Cardiac septum (tissue), 1 donor: ENCODE measurements at regions not wholly inside any gene's neighbourhood (a gene's known extent, or its start where the extent isn't known, plus 50 kb on each side); places are given as distances from the start of the nearest gene placed in this dataset.
A peak's percentile ranks its signal among the peaks of the same experiment; 100 is the strongest.
"Not testable (repeated sequence)": the region's sequence is repeated elsewhere in the genome, so short reads cannot be mapped to it uniquely, and the experiment has no call there.

Experiments used
- DNase-seq: peaks from one replicate; pipeline ENCODE4 v3.0.0-alpha.2; 2020; ENCODE audit warnings: low spot score
- intact Hi-C: fragments of 100-400 bp; cut with DNase I; formaldehyde crosslinking; loops from one replicate; pipeline ENCODE4 v1.14.0; 2022
- donor health status: DM: no; HTN: no; CAD: no.

- no peak for DNase-seq
- intact Hi-C loops, result no loop called here
Measured at GRCh38 chr6:66128243-66128642, 421.2 kb upstream of the EYS start.

- DNase-seq, result no peak
- intact Hi-C loops, result no loop called here
Measured at GRCh38 chr6:66127061-66127460, 420.0 kb upstream of the EYS start.

GRCh38 chr6:66126358-66126757, 419.3 kb upstream of the EYS start:
- intact Hi-C loops, result no loop called here

GRCh38 chr6:66103954-66104353, 396.9 kb upstream of the EYS start:
- intact Hi-C loops, result no loop called here
- DNase-seq, result no peak

More at GRCh38 chr6:66126358-66126757, 419.3 kb upstream of the EYS start:
- DNase-seq, result no peak

- intact Hi-C loops, result no loop called here
- DNase-seq, result no peak
Measured at GRCh38 chr6:66103354-66103753, 396.3 kb upstream of the EYS start.

- intact Hi-C loops, result no loop called here
- no peak for DNase-seq
Measured at GRCh38 chr6:66096679-66097078, 389.7 kb upstream of the EYS start.

- DNase-seq, result no peak
- intact Hi-C loops, result no loop called here
Measured at GRCh38 chr6:66094615-66095014, 387.6 kb upstream of the EYS start.

GRCh38 chr6:66092306-66092705, 385.3 kb upstream of the EYS start:
- DNase-seq, intact Hi-C loops: not testable (repeated sequence)

GRCh38 chr6:66086532-66086931, 379.5 kb upstream of the EYS start:
- intact Hi-C loops, result no loop called here
- no peak for DNase-seq

- intact Hi-C loops, result no loop called here
Measured at GRCh38 chr6:66082914-66083313, 375.9 kb upstream of the EYS start.

GRCh38 chr6:66068907-66069306, 361.9 kb upstream of the EYS start:
- no peak for DNase-seq
- intact Hi-C loops, result no loop called here

More at GRCh38 chr6:66082914-66083313, 375.9 kb upstream of the EYS start:
- DNase-seq, result no peak

GRCh38 chr6:66068033-66068432, 361.0 kb upstream of the EYS start:
- intact Hi-C loops, result no loop called here
- no peak for DNase-seq

GRCh38 chr6:66065313-66065712, 358.3 kb upstream of the EYS start:
- intact Hi-C loops, result no loop called here
- DNase-seq, result no peak

GRCh38 chr6:66057034-66057433, 350.0 kb upstream of the EYS start:
- intact Hi-C loops, result no loop called here
- no peak for DNase-seq

GRCh38 chr6:66054967-66055366, 347.9 kb upstream of the EYS start:
- no peak for DNase-seq
- intact Hi-C loops, result no loop called here

- DNase-seq, result no peak
- intact Hi-C loops, result no loop called here
Measured at GRCh38 chr6:66051812-66052211, 344.8 kb upstream of the EYS start.

GRCh38 chr6:66048684-66049474, 341.9 kb upstream of the EYS start:
- intact Hi-C loops, result no loop called here
- DNase-seq, result no peak

GRCh38 chr6:66032626-66033025, 325.6 kb upstream of the EYS start:
- no peak for DNase-seq
- intact Hi-C loops, result no loop called here

GRCh38 chr6:66029391-66029790, 322.4 kb upstream of the EYS start:
- DNase-seq, result no peak
- intact Hi-C loops, result no loop called here

- intact Hi-C loops, result no loop called here
- peak; percentile 64 for DNase-seq
Measured at GRCh38 chr6:65999288-65999791, 292.3 kb upstream of the EYS start.

- DNase-seq, result no peak
- intact Hi-C loops, result no loop called here
Measured at GRCh38 chr6:65998544-65998943, 291.5 kb upstream of the EYS start.

GRCh38 chr6:65997539-65997938, 290.5 kb upstream of the EYS start:
- no peak for DNase-seq
- intact Hi-C loops, result no loop called here
